Testis (tissue), 2 donors: ENCODE measurements at regions not wholly inside any gene's neighbourhood (a gene's known extent, or its start where the extent isn't known, plus 50 kb on each side); places are given as distances from the start of the nearest gene placed in this dataset.

Source experiments
- DNase-seq: peaks from one replicate; pipeline ENCODE4 v3.0.0-alpha.2; 2019
- H3K27ac ChIP-seq, 2 donors: fragments of 200-600 bp; sonication (generic); one replicate each; pipeline ENCODE4 v1.5.1; 2019
- H3K27me3 ChIP-seq: fragments of 200-600 bp; sonication (generic); one replicate; pipeline ENCODE4 v1.5.1; 2019
- H3K36me3 ChIP-seq: fragments of 200-600 bp; sonication (generic); one replicate; pipeline ENCODE4 v1.5.1; 2017; ENCODE audit warnings: low read depth; ENCODE audit errors: missing control alignments
- H3K4me1 ChIP-seq: fragments of 200-600 bp; sonication (generic); one replicate; pipeline ENCODE4 v1.5.1; 2019
- H3K4me3 ChIP-seq, 2 donors: fragments of 200-600 bp; sonication (generic); one replicate each; pipeline ENCODE4 v1.5.1; 2017 to 2019
- H3K9me3 ChIP-seq: fragments of 200-600 bp; sonication (generic); one replicate; pipeline ENCODE4 v1.5.1; 2017
- POLR2A ChIP-seq: fragments of 450-650 bp; IDR thresholded peaks from one replicate; pipeline ENCODE4 v1.6.1; 2017; ENCODE audit warnings: antibody characterized with exemption, mild to moderate bottlenecking, moderate library complexity
- WGBS, 2 donors: methylation state at CpG; one replicate each; pipeline ENCODE4 v1.1.5; 2018; 5-methylcytosine and 5-hydroxymethylcytosine counted together
- intact Hi-C: fragments of 100-400 bp; cut with DNase I; formaldehyde crosslinking; loops from one replicate; pipeline ENCODE4 v1.15.1; 2023; ENCODE audit warnings: low total_unique reads
- TF ChIP-seq, protein P1 (sequence below), 3 experiments: fragments of 450-650 bp in 2 of 3; fragments of 200-600 bp in 1 of 3; sonication (generic) in 1 of 3; IDR thresholded peaks; one replicate each; pipeline ENCODE4 v1.5.1; 2016 to 2019; ENCODE audit warnings: antibody characterized with exemption in 3 of 3, mild to moderate bottlenecking in 2 of 3, moderate library complexity in 1 of 3

- no peak overlapping the region for H3K27ac ChIP-seq
- no peaks in the 10 kb centered on the region for H3K4me1 ChIP-seq
- TF ChIP-seq POLR2A, result no peak
- H3K36me3 ChIP-seq, result no peaks in the 10 kb centered on the region
- 40 to 42% methylated on average over 2 of the region's 2 CpGs for WGBS, 2 donors
- no peak overlapping the region for H3K4me3 ChIP-seq
- H3K9me3 ChIP-seq, result no peaks in the 10 kb centered on the region
- no peaks in the 10 kb centered on the region for H3K27me3 ChIP-seq
- intact Hi-C loops, result no loop called here
- no peak for DNase-seq
Measured at GRCh38 chr13:107271227-107271626, 703.3 kb upstream of the ARGLU1 start.

DNA sequence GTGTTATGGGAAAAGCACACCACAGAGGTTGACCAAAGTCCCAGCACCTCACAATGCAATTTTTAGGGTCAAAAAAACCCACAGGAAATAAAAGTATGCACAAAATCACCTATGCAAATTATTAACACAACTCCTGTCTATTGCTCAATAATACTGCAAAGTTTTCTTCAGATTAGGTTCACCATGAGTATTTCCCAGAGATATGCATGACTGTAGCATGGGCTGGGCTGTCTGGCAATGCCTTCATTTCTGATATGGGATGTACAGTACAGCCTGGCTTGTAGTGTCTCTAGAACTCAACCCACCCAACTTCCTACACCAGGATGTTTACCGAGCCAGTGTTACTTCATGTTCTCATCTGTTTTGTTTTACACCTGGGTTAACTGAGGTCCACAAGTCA lies 698.7 kb upstream of the ARGLU1 start:
- no peak for DNase-seq
- no peaks in the 10 kb centered on the region for H3K36me3 ChIP-seq
- TF ChIP-seq POLR2A, result no peak
- TF ChIP-seq, protein P1, sequence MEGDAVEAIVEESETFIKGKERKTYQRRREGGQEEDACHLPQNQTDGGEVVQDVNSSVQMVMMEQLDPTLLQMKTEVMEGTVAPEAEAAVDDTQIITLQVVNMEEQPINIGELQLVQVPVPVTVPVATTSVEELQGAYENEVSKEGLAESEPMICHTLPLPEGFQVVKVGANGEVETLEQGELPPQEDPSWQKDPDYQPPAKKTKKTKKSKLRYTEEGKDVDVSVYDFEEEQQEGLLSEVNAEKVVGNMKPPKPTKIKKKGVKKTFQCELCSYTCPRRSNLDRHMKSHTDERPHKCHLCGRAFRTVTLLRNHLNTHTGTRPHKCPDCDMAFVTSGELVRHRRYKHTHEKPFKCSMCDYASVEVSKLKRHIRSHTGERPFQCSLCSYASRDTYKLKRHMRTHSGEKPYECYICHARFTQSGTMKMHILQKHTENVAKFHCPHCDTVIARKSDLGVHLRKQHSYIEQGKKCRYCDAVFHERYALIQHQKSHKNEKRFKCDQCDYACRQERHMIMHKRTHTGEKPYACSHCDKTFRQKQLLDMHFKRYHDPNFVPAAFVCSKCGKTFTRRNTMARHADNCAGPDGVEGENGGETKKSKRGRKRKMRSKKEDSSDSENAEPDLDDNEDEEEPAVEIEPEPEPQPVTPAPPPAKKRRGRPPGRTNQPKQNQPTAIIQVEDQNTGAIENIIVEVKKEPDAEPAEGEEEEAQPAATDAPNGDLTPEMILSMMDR (IDR thresholded peaks at IDR 0.05), result no peak
- H3K9me3 ChIP-seq, result no peaks in the 10 kb centered on the region
- H3K4me3 ChIP-seq, result no peak overlapping the region
- no peaks in the 10 kb centered on the region for H3K27me3 ChIP-seq
- H3K4me1 ChIP-seq, result no peaks in the 10 kb centered on the region
- H3K27ac ChIP-seq, result no peak overlapping the region
- intact Hi-C loops, result no loop called here
- 75 to 87% methylated on average over 1 of the region's 1 CpG for WGBS, 2 donors

DNA sequence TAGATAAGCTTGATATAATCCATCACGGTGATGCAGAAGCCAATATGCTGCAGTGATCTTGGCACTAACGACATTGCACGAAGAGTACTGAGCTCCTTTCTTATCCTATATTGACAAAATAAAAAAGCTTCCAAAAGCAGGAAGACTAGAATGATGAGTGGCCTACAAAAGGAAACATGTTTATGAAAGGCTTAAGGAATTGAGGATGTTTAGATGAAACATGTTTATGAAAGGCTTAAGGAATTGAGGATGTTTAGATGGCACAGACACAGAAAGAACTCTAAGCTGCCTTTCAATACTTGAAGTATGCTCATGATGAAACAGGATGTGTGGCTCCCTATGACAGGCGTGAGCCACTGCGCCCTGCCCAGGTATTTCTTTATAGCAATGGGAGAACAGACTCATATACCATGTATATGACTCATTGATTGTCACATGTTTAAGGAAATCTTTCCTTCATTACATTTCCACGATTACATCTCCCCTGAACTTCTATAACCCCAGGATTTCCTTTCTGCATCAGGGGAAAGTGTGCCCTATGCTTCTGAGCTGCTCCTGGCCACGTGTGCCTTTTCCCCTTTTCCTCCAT lies 690.8 kb upstream of the ARGLU1 start:
- intact Hi-C loops, result no loop called here
- H3K4me3 ChIP-seq, result no peak overlapping the region
- no peak for DNase-seq
- H3K4me1 ChIP-seq, result no peaks in the 10 kb centered on the region
- 79% methylated on average over 7 of the region's 7 CpGs for WGBS, 2 donors
- H3K27ac ChIP-seq, result no peak overlapping the region
- no peak for TF ChIP-seq POLR2A
- TF ChIP-seq, protein P1 (IDR thresholded peaks at IDR 0.05), result no peak
- H3K27me3 ChIP-seq, result no peaks in the 10 kb centered on the region
- H3K9me3 ChIP-seq, result no peaks in the 10 kb centered on the region
- H3K36me3 ChIP-seq, result no peaks in the 10 kb centered on the region

GRCh38 chr13:107254392-107254791 lies 686.5 kb upstream of the ARGLU1 start:
- TF ChIP-seq POLR2A, result no peak
- TF ChIP-seq, protein P1 (IDR thresholded peaks at IDR 0.05), result no peak
- Histone ChIP-seq H3K4me3 (no peak overlapping the region), H3K27me3 (no peaks in the 10 kb centered on the region), H3K4me1 (no peaks in the 10 kb centered on the region), H3K9me3 (no peaks in the 10 kb centered on the region), H3K36me3 (no peaks in the 10 kb centered on the region), H3K27ac (no peak overlapping the region)
- DNase-seq, result no peak
- intact Hi-C loops, result no loop called here
- 91 to 97% methylated on average over 4 of the region's 4 CpGs for WGBS, 2 donors

DNA sequence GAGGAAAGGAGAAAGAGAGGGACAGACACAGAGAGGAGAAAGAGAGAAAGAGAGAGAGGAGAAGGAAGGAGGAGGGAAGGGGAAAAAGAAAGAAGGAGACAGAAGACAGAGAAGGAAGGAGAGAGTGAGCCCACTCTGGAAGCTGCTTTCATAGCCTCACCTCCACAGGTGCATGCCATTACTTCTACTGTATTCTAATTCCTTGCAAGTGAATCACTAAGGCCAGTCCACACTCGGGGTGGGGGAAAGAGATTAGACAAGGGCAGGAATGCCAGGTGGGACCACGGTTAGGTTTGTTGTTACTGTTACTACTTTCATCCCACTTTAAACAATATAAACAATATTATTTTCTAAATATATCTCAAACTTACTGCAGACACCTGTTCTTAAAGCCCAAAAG lies 684.5 kb upstream of the ARGLU1 start:
- TF ChIP-seq, protein P1 (IDR thresholded peaks at IDR 0.05), result no peak
- no peak for TF ChIP-seq POLR2A
- Histone ChIP-seq H3K4me1 (no peaks in the 10 kb centered on the region), H3K27me3 (no peaks in the 10 kb centered on the region), H3K9me3 (no peaks in the 10 kb centered on the region), H3K4me3 (no peak overlapping the region), H3K36me3 (no peaks in the 10 kb centered on the region), H3K27ac (no peak overlapping the region)
- WGBS, 2 donors, result 56 to 72% methylated on average over 2 of the region's 2 CpGs
- intact Hi-C loops, result no loop called here
- no peak for DNase-seq
